ENCODE measurements at regions not wholly inside any gene's neighbourhood (a gene's known extent, or its start where the extent isn't known, plus 50 kb on each side); places are given as distances from the start of the nearest gene placed in this dataset.

- DNase-seq (ENCODE audit: low spot score) (no peak), ATAC-seq (no peak)
Observed at GRCh38 chr13:97057176-97057575, 62.9 kb upstream of the OXGR1 start.

- ATAC-seq: no peak
- no peak for DNase-seq (ENCODE audit: low spot score)
Observed at GRCh38 chr13:97058391-97058790, 64.1 kb upstream of the OXGR1 start.

- DNase-seq (ENCODE audit: low spot score) (no peak), ATAC-seq (no peak)
Observed at GRCh38 chr13:97058926-97059325, 64.7 kb upstream of the OXGR1 start.

GRCh38 chr13:97067017-97067895 lies 73.0 kb upstream of the OXGR1 start:
- ATAC-seq: no peak
- DNase-seq (ENCODE audit: low spot score): no peak

GRCh38 chr13:97068151-97068550 lies 73.9 kb upstream of the OXGR1 start:
- DNase-seq (ENCODE audit: low spot score) (no peak), ATAC-seq (no peak)

GRCh38 chr13:97069050-97069815 lies 75.0 kb upstream of the OXGR1 start:
- DNase-seq (ENCODE audit: low spot score) (no peak), ATAC-seq (no peak)

- DNase-seq (ENCODE audit: low spot score) (no peak), ATAC-seq (no peak)
Observed at GRCh38 chr13:97072297-97072696, 78.0 kb upstream of the OXGR1 start.

GRCh38 chr13:97074618-97075017 lies 80.3 kb upstream of the OXGR1 start:
- no peak for DNase-seq (ENCODE audit: low spot score)
- no peak for ATAC-seq

GRCh38 chr13:97076898-97077297 lies 82.6 kb upstream of the OXGR1 start:
- no peak for ATAC-seq
- no peak for DNase-seq (ENCODE audit: low spot score)

GRCh38 chr13:97077341-97077740 lies 83.1 kb upstream of the OXGR1 start:
- no peak for ATAC-seq

GRCh38 chr13:97079726-97080125 lies 85.5 kb upstream of the OXGR1 start:
- ATAC-seq (no peak), DNase-seq (ENCODE audit: low spot score) (no peak)

More at GRCh38 chr13:97077341-97077740, 83.1 kb upstream of the OXGR1 start:
- DNase-seq (ENCODE audit: low spot score): no peak

GRCh38 chr13:97082461-97083207 lies 88.4 kb upstream of the OXGR1 start:
- ATAC-seq (no peak), DNase-seq (ENCODE audit: low spot score) (no peak)

- ATAC-seq (no peak), DNase-seq (ENCODE audit: low spot score) (no peak)
Observed at GRCh38 chr13:97091196-97091595, 96.9 kb upstream of the OXGR1 start.

GRCh38 chr13:97100821-97101220 lies 106.5 kb upstream of the OXGR1 start:
- ATAC-seq: no peak
- no peak for DNase-seq (ENCODE audit: low spot score)

- DNase-seq (ENCODE audit: low spot score): no peak
- ATAC-seq: no peak
Observed at GRCh38 chr13:97101912-97102708, 107.8 kb upstream of the OXGR1 start.

- ATAC-seq: no peak
- no peak for DNase-seq (ENCODE audit: low spot score)
Observed at GRCh38 chr13:97106323-97106722, 112.0 kb upstream of the OXGR1 start.

GRCh38 chr13:97107815-97108529 lies 113.7 kb upstream of the OXGR1 start:
- DNase-seq (ENCODE audit: low spot score) (no peak), ATAC-seq (no peak)

- ATAC-seq (no peak), DNase-seq (ENCODE audit: low spot score) (no peak)
Observed at GRCh38 chr13:97108530-97108900, 113.6 kb upstream of the MBNL2 start.

GRCh38 chr13:97109256-97109655 lies 112.9 kb upstream of the MBNL2 start:
- ATAC-seq: no peak
- no peak for DNase-seq (ENCODE audit: low spot score)

All from left lobe of liver (tissue), 2 donors.